ENCODE measurements at regions not wholly inside any gene's neighbourhood (a gene's known extent, or its start where the extent isn't known, plus 50 kb on each side); places are given as distances from the start of the nearest gene placed in this dataset.

- no peak for DNase-seq (ENCODE audit: low read depth, low spot score)
- H3K9me2 ChIP-seq (ENCODE audit: insufficient read depth): no peaks in the 10 kb centered on the region
- no peak overlapping the region for H3K4me3 ChIP-seq (replicated peaks in 1 of 2; ENCODE audit: low read depth in 1 of 2, low read length in 2 of 2)
- BruUV-seq (replicated peaks): no TSS peak
- peaks cover 0 to 4% of the 10 kb centered on the region in 2 experiments; a peak in 1 of 4 replicates for H3K4me1 ChIP-seq (ENCODE audit: control insufficient read depth in 1 of 2, insufficient read depth in 2 of 2, low read length in 2 of 2)
- no peak overlapping the region for H3K4me2 ChIP-seq (ENCODE audit: low read length)
- H3K79me2 ChIP-seq (ENCODE audit: insufficient read depth, low read length): no peaks in the 10 kb centered on the region
- no peak for TF ChIP-seq CEBPB (IDR thresholded peaks at IDR 0.05; ENCODE audit: low read depth)
- no peak for TF ChIP-seq SP1 (IDR thresholded peaks at IDR 0.05; ENCODE audit: low read depth)
- no peak for TF ChIP-seq YY1 (IDR thresholded peaks at IDR 0.05; ENCODE audit: extremely low read depth, insufficient replicate concordance, low read depth, low read length)
- TF ChIP-seq SRF (IDR thresholded peaks at IDR 0.05; ENCODE audit: low read depth): no peak
- TF ChIP-seq ZFX (IDR thresholded peaks at IDR 0.05): no peak
- no peak for TF ChIP-seq CBX3 (IDR thresholded peaks at IDR 0.05; ENCODE audit: low read depth)
- ChIA-PET POLR2A (no interaction called here), RAD21 (ENCODE audit: low non-redundant PET in 1 of 2, low total read pairs in 2 of 2, uncharacterized antibody in 2 of 2, unreplicated experiment in 2 of 2) (no interaction called here), CTCF (no interaction called here)
- H3K9me3 ChIP-seq (ENCODE audit: control insufficient read depth in 1 of 2, insufficient read depth in 1 of 2, low read depth in 1 of 2, low read length in 2 of 2): no peaks in the 10 kb centered on the region
- H4K20me1 ChIP-seq (ENCODE audit: insufficient read depth): no peaks in the 10 kb centered on the region
- no peak overlapping the region for H2AFZ ChIP-seq (ENCODE audit: low read depth, low read length, poor library complexity, severe bottlenecking)
- intact Hi-C loops (cut with micrococcal nuclease): loop anchor here (5.0 kb wide), 1 partner anchor 155 kb away; no protein-coding TSS in a partner anchor
- ATAC-seq: no peak
- H3K27me3 ChIP-seq (ENCODE audit: insufficient read depth, low read length): no peaks in the 10 kb centered on the region
- no peak overlapping the region for H3K27ac ChIP-seq (ENCODE audit: low read depth, low read length)
- no peaks in the 10 kb centered on the region for H3K36me3 ChIP-seq (ENCODE audit: control insufficient read depth in 1 of 2, insufficient read depth in 2 of 2, low read length in 2 of 2)
- no peak overlapping the region for H3K9ac ChIP-seq (ENCODE audit: low read length)
Observed at GRCh38 chr2:42977270-42978174, 185.1 kb upstream of the HAAO start.

DNA sequence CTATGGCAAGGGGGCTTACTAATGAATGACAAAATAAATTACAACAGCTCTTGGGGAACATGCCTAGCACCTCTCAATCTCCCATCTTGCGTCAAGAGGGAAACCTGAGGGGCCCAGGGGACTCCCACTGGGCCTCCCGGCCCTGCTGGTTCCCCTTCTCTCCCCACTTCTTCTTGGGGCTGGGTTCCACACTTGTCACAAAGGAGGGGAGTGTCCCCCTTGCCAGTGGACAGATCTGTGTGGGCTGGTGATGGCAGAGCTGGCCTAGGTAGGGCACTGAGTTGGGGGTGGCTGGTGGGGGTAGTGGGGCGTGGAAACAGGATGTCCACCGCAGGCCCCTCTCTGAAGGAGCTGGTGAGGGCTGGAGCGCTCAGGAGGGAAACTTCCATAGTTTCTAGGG is 184.0 kb upstream of the HAAO start:
- RAD21 ChIA-PET (ENCODE audit: low non-redundant PET in 1 of 2, low total read pairs in 2 of 2, uncharacterized antibody in 2 of 2, unreplicated experiment in 2 of 2): no interaction called here
- H3K9me3 ChIP-seq (ENCODE audit: control insufficient read depth in 1 of 2, insufficient read depth in 1 of 2, low read depth in 1 of 2, low read length in 2 of 2): no peaks in the 10 kb centered on the region
- H2AFZ ChIP-seq (ENCODE audit: low read depth, low read length, poor library complexity, severe bottlenecking): no peak overlapping the region
- intact Hi-C loops (cut with micrococcal nuclease): loop anchor here (5.0 kb wide), 1 partner anchor 156 kb away; no protein-coding TSS in a partner anchor
- no peaks in the 10 kb centered on the region for H3K9me2 ChIP-seq (ENCODE audit: insufficient read depth)
- no peaks in the 10 kb centered on the region for H3K27me3 ChIP-seq (ENCODE audit: insufficient read depth, low read length)
- TF ChIP-seq FOSL1 (IDR thresholded peaks at IDR 0.05; ENCODE audit: low read depth) (no peak), EGR1 (IDR thresholded peaks at IDR 0.05; ENCODE audit: low read depth) (no peak), SIN3A (IDR thresholded peaks at IDR 0.05; ENCODE audit: low read depth) (no peak), SRF (IDR thresholded peaks at IDR 0.05; ENCODE audit: low read depth) (no peak), ZBTB33 (IDR thresholded peaks at IDR 0.05; ENCODE audit: extremely low read depth, insufficient replicate concordance, low read length) (no peak), EZH2 (IDR thresholded peaks at IDR 0.05) (no peak), ATF3 (IDR thresholded peaks at IDR 0.05) (no peak), POLR2A (IDR thresholded peaks at IDR 0.05; ENCODE audit: borderline replicate concordance, extremely low read depth, insufficient read depth, insufficient read length) (no peak), ZFX (IDR thresholded peaks at IDR 0.05) (no peak), CEBPB (IDR thresholded peaks at IDR 0.05; ENCODE audit: low read depth) (no peak), ZNF274 (IDR thresholded peaks at IDR 0.05; ENCODE audit: low read depth, low read length) (no peak), CBX3 (IDR thresholded peaks at IDR 0.05; ENCODE audit: low read depth) (no peak), YY1 (IDR thresholded peaks at IDR 0.05; ENCODE audit: extremely low read depth, insufficient replicate concordance, low read depth, low read length) (no peak)
- H4K20me1 ChIP-seq (ENCODE audit: insufficient read depth): no peaks in the 10 kb centered on the region
- H3K36me3 ChIP-seq (ENCODE audit: control insufficient read depth in 1 of 2, insufficient read depth in 2 of 2, low read length in 2 of 2): no peaks in the 10 kb centered on the region
- H3K27ac ChIP-seq (ENCODE audit: low read depth, low read length): no peak overlapping the region
- no TSS peak for BruUV-seq (replicated peaks)
- H3K4me1 ChIP-seq (ENCODE audit: control insufficient read depth in 1 of 2, insufficient read depth in 2 of 2, low read length in 2 of 2): peaks cover 0 to 4% of the 10 kb centered on the region in 2 experiments; a peak in 1 of 4 replicates
- H3K9ac ChIP-seq (ENCODE audit: low read length): no peak overlapping the region
- H3K4me2 ChIP-seq (ENCODE audit: low read length): no peak overlapping the region
- no peak for DNase-seq (ENCODE audit: low read depth, low spot score)
- no peak overlapping the region for H3K4me3 ChIP-seq (replicated peaks in 1 of 2; ENCODE audit: low read depth in 1 of 2, low read length in 2 of 2)
- CTCF ChIA-PET: interaction anchor here (1.2 to 1.5 kb wide), 2 partner anchors 32 to 250 kb away, joined by 4 read pairs; partner anchors contain the start of gene ZFP36L2
- POLR2A ChIA-PET: no interaction called here
- no peak for ATAC-seq
- no peaks in the 10 kb centered on the region for H3K79me2 ChIP-seq (ENCODE audit: insufficient read depth, low read length)
